Non-pigmented ciliary epithelial cell (primary cell): ENCODE measurements at regions not wholly inside any gene's neighbourhood (a gene's known extent, or its start where the extent isn't known, plus 50 kb on each side); places are given as distances from the start of the nearest gene placed in this dataset.
"Not testable (repeated sequence)": the region's sequence is repeated elsewhere in the genome, so short reads cannot be mapped to it uniquely, and the experiment has no call there.

Experiments used
- DNase-seq: peaks from one replicate; pipeline ENCODE4 v3.0.0-alpha.2; 2010; ENCODE audit warnings: low read depth

DNA sequence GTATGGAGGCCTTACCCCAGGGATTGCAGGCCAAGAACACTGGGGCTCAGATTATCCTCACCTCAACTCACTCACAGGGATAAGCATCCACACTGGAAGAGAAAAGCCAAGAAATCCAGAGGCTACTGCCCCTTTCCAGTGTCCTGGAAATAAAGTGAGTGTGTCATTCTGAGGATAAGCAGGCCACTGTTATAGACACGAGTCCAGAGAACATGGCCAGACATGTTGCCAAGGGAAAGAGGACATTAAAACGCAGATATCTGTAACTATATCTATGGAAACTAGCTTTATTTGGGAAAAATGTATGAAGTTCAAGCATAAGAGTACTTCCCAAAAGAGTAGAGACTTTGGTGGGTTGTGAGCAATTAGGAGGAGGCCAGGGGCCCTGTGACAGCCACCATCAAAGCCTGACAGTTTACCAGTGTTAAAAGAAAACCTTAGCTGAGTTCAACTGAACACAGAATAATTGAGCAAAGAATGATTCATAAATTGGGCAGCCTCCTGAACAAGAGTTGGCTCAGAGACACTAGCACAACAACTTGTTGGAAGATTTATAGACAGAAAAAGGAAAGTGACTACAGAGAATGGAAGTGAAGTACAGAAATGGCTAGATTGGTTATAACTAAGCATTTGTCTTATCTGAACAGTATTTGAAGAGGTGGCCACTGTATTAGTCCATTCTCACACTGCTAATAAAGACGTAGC is 1222.2 kb downstream of the STIM2 start:
- no peak for DNase-seq

GRCh38 chr4:28092610-28093009 is 1232.0 kb downstream of the STIM2 start:
- DNase-seq = no peak

- DNase-seq = no peak
These were observed 1232.4 kb downstream of the STIM2 start for GRCh38 chr4:28093071-28093470.

DNA sequence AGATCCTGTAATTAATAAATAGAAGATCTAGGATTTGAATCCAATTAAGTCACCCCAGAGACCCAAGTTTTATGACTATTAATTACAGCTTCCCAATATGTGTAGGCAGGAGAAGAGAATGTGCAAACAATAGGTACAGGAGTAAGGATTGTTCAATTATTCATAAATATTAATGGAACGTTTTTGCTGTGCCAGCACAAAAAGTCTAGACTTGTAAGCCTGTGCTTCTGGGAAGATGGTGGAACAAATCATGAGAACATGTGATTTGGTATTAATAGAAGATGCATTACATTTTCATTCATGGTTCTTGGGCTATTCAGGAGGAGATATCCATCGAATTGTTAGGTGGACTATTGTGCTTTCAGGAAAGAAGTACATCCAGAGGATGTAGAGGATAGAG is 1240.9 kb downstream of the STIM2 start:
- no peak for DNase-seq

- DNase-seq = no peak
These were observed 1244.7 kb downstream of the STIM2 start for GRCh38 chr4:28105271-28105859.

- DNase-seq = no peak
These were observed 1245.5 kb downstream of the STIM2 start for GRCh38 chr4:28106155-28106554.

DNA sequence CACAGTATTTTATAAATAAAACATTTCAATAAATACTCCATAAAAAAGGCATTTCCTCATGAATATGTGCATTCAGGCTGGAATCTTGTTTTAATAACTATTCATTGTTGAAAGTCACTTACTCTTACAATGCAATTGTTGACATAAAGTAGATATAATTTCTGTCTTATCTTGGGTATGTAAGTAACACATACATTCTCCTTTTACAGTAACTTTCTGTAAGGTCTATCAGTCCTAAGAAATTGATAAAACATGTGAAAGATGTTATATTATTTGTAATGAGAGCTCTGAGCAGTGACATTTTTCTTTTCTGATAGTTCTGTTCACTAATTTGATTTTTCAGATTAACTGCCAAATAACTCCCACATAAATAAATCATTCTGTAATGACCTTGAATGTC is 1249.2 kb downstream of the STIM2 start:
- no peak for DNase-seq

- not testable (repeated sequence) for DNase-seq
These were observed 1252.2 kb downstream of the STIM2 start for GRCh38 chr4:28112691-28113335.

DNA sequence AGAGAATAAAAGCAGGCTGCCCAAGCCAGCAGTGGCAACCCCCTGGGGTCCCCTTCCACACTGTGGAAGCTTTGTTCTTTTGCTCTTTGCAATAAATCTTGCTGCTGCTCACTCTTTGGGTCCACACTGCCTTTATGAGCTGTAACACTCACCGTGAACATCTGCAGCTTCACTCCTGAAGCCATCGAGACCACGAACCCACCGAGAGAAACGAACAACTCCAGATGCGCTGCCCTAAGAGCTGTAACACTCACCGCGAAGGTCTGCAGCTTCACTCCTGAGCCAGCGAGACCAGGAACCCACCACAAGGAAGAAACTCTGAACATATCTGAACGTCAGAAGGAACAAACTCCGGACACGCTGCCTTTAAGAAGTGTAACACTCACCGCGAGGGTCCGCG is 1252.9 kb downstream of the STIM2 start:
- DNase-seq = not testable (repeated sequence)

- DNase-seq = not testable (repeated sequence)
These were observed 1256.0 kb downstream of the STIM2 start for GRCh38 chr4:28116526-28117083.

GRCh38 chr4:28117084-28117682 is 1256.5 kb downstream of the STIM2 start:
- no peak for DNase-seq

DNA sequence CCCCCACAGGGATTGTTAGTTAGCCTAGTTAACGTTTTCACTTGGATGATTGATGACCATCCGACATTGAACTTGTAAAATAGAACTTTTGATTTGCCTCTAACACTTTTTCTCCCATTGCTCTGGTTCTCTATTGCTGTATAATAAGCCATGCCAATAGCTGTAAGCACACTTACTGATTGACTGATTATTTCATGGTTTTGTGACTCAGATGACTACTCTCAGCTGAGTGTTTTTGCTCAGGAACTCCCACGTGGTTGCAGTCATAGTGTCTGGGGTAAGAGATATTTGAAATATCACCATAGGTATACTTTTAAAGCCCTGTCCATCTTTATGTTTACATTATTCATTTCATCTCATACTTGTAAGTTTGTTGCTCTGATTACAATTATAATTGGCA is 1285.5 kb downstream of the STIM2 start:
- DNase-seq = no peak

DNA sequence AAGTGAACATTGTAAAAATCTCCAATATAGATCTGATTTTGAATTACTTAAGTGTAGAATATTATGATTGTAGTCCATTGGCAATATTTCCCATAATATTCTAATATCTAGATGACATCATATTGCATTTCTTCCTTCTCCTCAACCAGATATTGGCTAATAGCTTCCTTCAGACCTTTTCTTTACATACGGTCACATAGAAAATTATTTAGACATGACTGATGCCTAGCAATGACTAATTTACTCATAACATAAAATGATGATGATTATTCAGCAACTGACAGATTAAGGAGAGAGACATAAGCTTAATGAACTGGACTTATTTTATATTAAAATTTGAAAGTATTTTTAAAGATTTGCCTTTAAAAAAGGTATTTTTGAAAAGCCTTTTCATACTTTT is 1287.6 kb downstream of the STIM2 start:
- DNase-seq = no peak

DNA sequence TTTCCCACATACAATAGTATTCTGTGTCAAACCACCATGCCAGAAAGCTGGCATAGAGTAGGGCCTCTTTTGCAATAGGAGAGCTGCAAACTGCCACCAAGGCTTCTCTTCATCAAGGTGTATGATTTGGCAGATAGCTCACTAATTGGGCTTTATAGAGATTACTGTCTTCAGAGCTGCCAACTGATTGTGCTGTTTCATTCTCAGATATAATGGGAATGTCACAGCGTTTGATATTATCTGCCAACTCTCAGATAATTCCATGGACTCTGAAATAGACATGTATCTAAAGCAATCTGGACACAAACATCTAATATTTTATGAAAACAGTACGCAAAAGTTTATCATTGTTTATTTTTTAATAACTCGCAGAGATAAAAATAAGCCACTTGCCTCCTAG is 1289.1 kb downstream of the STIM2 start:
- DNase-seq = no peak

DNA sequence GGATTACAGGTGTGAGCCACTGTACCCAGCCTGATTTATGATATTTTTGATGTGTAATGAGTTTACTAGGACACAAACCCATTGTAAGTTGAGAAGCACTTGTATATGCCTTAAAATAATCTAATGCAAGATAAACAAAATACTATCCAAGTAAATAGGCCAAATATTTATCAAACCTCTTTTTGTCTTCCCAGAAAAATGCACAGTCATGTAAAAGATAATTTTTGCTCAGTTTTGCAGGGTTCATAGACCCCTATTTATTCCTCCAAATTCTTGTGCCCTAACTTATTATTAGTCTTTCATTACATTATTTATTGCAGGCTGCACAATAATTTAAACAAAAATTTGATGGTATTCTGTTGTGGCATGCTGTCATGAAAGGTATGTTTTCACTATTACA is 1290.7 kb downstream of the STIM2 start:
- no peak for DNase-seq

GRCh38 chr4:28167411-28167810 is 1306.8 kb downstream of the STIM2 start:
- DNase-seq = no peak

- no peak for DNase-seq
These were observed 1316.3 kb downstream of the STIM2 start for GRCh38 chr4:28176942-28177341.

- no peak for DNase-seq
These were observed 1317.0 kb downstream of the STIM2 start for GRCh38 chr4:28177641-28178040.

DNA sequence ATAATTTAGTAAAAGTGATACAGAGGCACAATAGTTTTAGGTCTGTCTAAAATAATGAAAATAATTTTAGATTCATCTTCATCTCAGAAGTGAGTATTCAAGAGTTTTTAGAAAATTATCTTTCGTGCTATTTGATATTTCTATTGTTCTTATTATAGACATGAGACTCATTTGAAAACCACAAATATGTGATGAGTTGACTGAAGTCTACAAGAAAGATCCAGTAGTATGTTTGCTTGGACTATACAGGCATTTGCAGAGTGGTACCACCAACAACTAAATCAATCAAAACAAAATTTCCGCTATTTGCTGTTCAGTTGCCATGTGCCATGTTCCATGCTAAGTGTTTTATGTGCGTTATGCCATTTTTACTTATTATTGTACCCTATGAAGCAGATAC is 1318.5 kb downstream of the STIM2 start:
- DNase-seq = no peak

GRCh38 chr4:28209371-28209924 is 1348.8 kb downstream of the STIM2 start:
- DNase-seq = no peak

GRCh38 chr4:28211676-28212470 is 1351.2 kb downstream of the STIM2 start:
- DNase-seq = no peak

DNA sequence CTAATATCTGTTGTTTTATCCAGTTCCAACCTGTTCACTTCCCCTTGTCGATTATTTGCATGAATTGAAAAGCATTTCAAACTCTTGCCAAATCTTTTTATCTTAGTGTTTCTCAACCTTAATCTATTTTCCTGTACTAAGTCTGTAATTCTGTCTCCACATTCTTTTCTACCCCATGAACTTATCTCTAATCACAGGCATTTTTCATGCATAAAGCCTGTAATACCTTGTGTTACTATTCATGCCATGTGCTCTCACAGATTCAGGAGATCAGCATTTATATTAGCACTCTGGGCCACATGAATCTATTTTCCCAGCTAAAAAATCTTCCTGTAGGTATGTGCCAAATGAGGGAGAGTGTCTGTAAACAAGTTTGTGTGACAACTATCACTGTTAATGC is 1360.9 kb downstream of the STIM2 start:
- DNase-seq = no peak
